CD4-positive, alpha-beta T cell treated with Interleukin-1 beta for 1 hour (primary cell): ENCODE measurements at regions not wholly inside any gene's neighbourhood (a gene's known extent, or its start where the extent isn't known, plus 50 kb on each side); places are given as distances from the start of the nearest gene placed in this dataset.
"Not testable (repeated sequence)": the region's sequence is repeated elsewhere in the genome, so short reads cannot be mapped to it uniquely, and the experiment has no call there.

Source experiments
- DNase-seq, 2 donors: peaks; one replicate each; pipeline ENCODE4 v3.0.0-alpha.2; 2020 to 2022

DNA sequence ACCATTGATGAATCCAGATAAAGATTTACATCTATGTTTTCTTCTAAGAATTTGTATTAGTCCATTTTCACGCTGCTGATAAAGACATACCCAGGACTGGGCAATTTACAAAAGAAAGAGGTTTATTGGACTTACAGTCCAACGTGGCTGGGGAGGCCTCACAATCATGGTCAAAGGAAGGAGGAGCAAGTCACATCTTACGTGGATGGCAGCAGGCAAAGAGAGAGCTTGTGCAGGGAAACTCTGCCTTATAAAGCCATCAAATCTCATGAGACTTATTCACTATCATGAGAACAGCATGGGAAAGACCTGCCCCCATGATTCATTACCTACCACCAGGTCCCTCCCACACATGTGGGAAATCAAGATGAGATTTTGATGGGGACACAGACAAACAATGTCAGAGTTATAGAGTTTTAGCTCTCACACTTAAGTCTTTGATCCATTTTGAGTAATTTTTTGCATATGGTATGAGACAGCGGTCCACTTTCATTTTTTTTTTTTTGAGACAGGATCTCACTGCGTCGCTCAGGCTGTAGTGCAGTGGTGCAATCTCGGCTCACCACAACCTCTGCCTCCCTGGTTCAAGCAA, 53.5 kb upstream of the JADE2 start:
- DNase-seq: not testable (repeated sequence)

- DNase-seq: no peak
Measured at GRCh38 chr5:134468921-134469400, 56.5 kb upstream of the JADE2 start.

DNA sequence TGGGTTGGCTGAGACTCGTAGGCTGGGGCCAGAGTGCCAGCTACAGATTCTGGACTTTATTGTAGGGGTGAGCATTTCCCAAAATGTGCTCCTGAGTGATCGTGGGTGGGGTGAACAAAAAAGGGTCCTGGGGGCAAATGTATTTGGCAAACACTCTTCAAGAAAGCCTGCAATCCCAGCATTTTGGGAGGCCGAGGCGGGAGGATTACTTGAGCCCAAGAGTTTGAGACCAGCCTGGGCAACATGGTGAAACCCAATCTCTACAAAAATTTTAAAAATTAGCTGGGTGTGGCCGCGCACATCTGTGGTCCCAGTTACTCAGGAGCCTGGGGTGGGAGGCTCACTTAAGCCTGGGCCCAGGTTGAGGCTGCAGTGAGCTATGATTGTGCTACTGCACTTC, 55.5 kb upstream of the CDKN2AIPNL start:
- no peak for DNase-seq

DNA sequence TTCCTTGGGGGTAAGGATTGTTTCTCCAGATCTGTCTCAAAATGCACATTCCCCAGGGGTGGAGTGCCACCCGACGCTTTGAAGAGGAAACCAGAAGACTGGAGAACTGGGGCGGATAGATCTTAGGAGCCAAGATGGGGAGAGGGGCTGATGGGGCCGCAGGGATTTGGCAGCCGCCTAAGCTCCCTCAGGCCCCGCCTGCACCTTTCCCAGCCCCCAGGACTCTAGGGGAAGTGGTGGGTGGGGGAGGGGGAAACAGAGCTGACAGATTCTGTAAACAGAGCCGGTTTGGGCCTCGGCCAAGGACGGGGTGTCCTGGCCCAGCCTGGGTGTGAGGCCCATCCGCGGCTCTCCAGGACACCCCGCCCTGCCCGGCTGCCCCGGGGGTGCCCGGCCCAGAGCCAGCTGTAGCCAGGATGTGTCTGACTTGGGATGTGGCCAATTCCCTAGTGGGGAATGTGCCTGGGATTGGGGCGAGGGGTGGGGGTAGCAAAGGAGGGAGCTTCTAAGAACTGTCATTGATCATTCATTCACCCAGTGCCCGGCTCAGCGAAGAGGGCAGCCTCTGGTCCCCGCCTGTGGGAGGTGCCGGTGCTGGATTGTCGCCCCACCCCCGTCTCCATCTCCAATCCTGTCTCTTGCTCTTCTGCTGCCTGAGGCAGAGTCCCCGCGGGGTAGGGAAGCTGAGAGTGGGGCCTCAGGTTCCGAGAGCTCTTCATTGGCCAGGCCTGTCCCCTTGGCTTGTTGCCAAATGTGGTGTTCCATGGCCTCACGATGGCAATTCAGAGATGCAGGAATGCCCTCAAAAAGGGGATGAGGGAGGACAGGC, 54.8 kb upstream of the CDKN2AIPNL start:
- peak; percentile 33 to 55 for DNase-seq

DNA sequence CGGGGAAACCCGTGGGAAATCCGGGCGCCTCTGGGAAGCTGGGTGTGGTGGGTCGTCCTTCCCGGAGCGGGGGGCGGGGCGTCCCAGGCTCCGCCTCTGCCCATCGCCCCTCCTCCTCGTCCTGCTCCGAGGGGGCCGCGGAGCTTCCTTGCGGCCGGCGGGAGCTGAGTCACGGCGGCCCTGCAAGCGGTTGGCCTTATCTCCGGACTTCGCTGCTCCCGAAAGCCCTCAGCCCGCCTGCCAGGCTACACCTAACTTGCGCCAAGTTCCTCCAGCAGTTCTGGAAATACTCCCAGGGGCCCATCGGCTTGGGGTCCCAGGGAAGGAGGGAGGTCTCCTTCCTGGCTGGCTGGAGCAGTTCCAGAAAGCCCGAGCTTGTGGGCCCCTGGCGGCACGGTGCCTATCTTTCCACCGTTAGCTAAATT, 54.1 kb upstream of the CDKN2AIPNL start:
- peak; percentile 54 to 66 for DNase-seq

DNA sequence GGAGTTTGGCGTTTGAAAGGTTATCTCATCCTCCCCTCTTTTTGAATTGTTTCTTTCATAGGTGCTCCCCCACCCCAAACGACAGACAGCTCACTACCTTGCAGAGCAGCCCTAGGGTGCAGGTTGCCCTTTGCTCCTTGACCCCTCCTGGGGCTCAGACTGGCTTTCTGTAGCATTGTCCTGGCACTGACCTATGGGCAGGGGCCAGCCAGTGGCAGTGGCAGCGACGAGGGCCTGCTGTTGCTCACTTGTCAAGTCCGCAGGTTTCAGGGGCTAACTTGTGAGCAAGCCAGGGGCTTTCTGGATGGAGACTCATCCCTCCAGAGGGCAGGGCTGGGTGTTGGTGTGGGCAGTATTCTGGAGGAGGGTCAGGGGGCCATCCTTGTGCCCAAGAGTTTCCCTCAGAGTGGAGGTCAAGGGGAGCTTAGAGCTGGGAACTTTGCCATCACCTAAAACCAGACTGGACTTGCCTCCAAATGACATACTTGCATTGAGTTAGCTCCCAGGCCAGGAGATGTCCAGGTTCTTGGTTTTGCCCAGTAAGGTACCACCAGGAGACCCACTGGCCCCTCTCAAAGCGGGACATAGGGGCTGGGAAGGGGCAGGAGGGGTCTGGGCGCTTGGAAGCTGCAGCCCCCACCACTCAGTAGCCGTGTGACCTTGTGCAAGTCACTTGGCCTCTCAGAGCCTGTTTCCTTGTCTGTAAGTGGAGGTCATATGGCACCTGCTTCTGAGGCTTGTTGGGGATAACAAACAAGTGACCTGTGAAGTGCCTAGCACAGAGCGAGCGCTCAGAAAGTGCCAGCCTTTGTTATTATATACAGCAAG, 53.5 kb upstream of the CDKN2AIPNL start:
- DNase-seq: no peak

GRCh38 chr5:134463991-134464760, 52.5 kb upstream of the CDKN2AIPNL start:
- no peak for DNase-seq

GRCh38 chr5:134463176-134463720, 51.6 kb upstream of the CDKN2AIPNL start:
- no peak for DNase-seq

DNA sequence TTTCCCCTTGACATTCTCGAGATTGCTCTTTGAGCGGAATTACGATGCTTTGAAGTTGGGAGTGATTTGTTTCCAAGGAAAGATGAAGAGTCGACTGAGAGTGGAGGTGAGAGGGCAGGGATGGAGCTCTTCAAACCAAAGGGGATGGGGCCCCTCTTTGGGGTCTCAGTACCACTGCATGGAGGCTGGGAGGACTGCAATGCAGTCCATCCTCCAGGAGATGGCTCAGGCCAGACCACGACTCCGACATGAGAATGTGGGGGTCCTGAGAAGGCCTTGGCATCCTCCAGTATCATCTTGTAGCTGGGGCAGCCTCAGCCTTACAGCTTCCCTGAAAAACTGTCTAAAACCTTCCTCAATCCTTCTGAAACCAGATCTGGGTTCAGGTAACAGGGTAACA, 51.1 kb upstream of the CDKN2AIPNL start:
- DNase-seq: no peak

- no peak for DNase-seq
Measured at GRCh38 chr5:134462047-134462575, 50.4 kb upstream of the CDKN2AIPNL start.
